ENCODE measurements at regions not wholly inside any gene's neighbourhood (a gene's known extent, or its start where the extent isn't known, plus 50 kb on each side); places are given as distances from the start of the nearest gene placed in this dataset.

DNA sequence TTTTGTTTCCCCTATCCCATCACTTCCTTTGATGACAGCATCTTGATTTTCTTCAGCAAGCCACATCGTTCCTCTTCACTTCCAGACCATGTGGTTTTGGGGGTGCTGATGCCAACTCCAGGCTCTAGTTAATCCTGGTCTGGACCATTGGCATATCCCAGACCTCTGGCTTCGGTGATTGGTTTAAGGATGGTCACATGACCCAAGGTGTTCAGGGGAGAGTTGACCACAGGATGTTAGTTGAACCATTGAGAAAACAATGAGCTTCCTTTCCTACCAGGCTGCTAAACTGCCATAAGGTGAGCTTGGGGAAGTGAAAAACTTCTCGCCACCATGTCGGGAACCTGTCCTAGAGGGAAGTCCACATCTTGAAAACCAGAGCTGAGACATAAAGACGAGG is 60.9 kb upstream of the TLR3 start:
- WGBS, 10 experiments, result 11 to 100% (median 93%) methylated on average over 1 to 5 of the region's 5 CpGs; no CpG with 5 or more reads in 1 of the 10 experiments

DNA sequence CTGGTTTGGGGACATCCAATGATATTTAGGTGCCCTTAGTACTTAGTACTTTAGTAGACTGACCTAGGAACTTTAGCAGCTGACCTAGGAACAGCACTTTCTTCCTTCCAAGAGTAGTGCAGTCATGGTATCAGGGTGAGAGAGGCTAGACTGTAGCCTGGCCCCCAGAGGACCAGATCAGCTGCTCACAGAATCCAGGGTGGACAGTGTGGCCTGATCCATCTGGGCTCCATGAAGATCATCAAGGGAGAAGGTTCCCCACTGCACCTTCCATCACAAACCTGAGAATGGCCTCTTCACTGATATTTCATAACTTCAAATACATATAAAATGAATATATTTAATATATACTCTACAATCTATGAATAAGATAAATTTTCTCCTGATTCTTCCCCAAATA is 59.0 kb upstream of the TLR3 start:
- Histone ChIP-seq H3K27ac (no peak overlapping the region), H3K4me3 (no peak overlapping the region), H3K4me1 (replicated peaks in 1 of 2) (no peaks in the 10 kb centered on the region)
- in situ Hi-C loops (cut with MboI; ENCODE audit: low pct_unique_long_range_greater_than_20kb in 2 of 9, low sequenced_read_pairs in 9 of 9, unreplicated experiment in 9 of 9), result loop anchor here in 5 of 9 experiments (25.0 kb wide), 2 partner anchors 123 to 373 kb away; no protein-coding TSS in a partner anchor
- ATAC-seq (replicated peaks in 6 of 8), result no peak

More for the DNA sequence above, 60.9 kb upstream of the TLR3 start:
- Histone ChIP-seq H3K4me1 (replicated peaks in 1 of 2) (no peaks in the 10 kb centered on the region), H3K4me3 (no peak overlapping the region), H3K27ac (no peak overlapping the region)
- ATAC-seq (replicated peaks in 6 of 8), result no peak
- in situ Hi-C loops (cut with MboI; ENCODE audit: low pct_unique_long_range_greater_than_20kb in 2 of 9, low sequenced_read_pairs in 9 of 9, unreplicated experiment in 9 of 9), result loop anchor here in 5 of 9 experiments (25.0 kb wide), 2 partner anchors 121 to 371 kb away; no protein-coding TSS in a partner anchor

DNA sequence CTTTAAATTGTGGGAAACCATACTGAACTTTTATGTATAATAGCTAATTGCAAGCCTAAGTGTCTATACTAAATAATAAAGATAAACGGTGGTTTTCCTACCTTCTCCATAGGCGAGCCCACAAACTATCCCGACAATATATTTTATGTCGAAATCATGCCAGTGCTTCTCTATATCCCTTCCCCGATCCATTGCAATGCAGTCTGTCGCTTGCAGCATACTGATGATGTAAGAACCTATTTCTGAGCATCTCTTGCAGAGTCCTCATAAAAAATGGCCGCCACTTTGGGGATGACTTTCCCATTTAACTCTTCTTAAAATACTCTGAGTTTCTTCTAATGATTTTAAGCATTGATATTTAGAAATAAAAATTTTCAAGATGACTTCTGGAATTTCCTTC is 58.1 kb upstream of the TLR3 start:
- ATAC-seq (replicated peaks in 6 of 8), result no peak
- Histone ChIP-seq H3K27ac (no peak overlapping the region), H3K4me3 (no peak overlapping the region), H3K4me1 (replicated peaks in 1 of 2) (no peaks in the 10 kb centered on the region)
- WGBS, 10 experiments, result 20 to 97% (median 87%) methylated on average over 1 to 7 of the region's 7 CpGs; no CpG with 5 or more reads in 1 of the 10 experiments
- in situ Hi-C loops (cut with MboI; ENCODE audit: low pct_unique_long_range_greater_than_20kb in 2 of 9, low sequenced_read_pairs in 9 of 9, unreplicated experiment in 9 of 9), result loop anchor here in 5 of 9 experiments (25.0 kb wide), 2 partner anchors 124 to 374 kb away; no protein-coding TSS in a partner anchor

DNA sequence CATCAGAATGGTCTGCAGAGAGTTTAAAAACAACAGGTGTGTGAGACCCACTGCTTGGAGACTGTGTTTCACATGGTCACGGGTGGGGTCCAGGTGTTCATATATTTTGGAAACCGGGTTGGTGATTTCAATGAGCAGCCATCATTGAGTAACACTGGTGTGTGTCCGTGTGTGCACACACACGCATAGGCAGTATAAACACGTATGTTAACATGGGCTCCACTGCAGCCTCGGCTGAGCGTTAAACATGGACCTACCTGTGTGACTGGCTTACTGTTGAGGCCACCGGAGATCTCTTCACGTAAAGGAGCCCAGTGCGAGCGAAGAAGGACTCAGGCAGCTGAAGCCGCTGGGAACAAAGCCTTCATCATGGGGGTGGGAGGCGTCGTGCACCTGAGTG is 56.9 kb upstream of the TLR3 start:
- Histone ChIP-seq H3K4me1 (replicated peaks in 1 of 2) (no peaks in the 10 kb centered on the region), H3K4me3 (no peak overlapping the region), H3K27ac (no peak overlapping the region)
- in situ Hi-C loops (cut with MboI; ENCODE audit: low pct_unique_long_range_greater_than_20kb in 2 of 9, low sequenced_read_pairs in 9 of 9, unreplicated experiment in 9 of 9), result loop anchor here in 5 of 9 experiments (25.0 kb wide), 2 partner anchors 125 to 375 kb away; no protein-coding TSS in a partner anchor
- WGBS, 10 experiments, result 53 to 100% (median 91%) methylated on average over 2 to 13 of the region's 14 CpGs
- no peak for ATAC-seq (replicated peaks in 6 of 8)

DNA sequence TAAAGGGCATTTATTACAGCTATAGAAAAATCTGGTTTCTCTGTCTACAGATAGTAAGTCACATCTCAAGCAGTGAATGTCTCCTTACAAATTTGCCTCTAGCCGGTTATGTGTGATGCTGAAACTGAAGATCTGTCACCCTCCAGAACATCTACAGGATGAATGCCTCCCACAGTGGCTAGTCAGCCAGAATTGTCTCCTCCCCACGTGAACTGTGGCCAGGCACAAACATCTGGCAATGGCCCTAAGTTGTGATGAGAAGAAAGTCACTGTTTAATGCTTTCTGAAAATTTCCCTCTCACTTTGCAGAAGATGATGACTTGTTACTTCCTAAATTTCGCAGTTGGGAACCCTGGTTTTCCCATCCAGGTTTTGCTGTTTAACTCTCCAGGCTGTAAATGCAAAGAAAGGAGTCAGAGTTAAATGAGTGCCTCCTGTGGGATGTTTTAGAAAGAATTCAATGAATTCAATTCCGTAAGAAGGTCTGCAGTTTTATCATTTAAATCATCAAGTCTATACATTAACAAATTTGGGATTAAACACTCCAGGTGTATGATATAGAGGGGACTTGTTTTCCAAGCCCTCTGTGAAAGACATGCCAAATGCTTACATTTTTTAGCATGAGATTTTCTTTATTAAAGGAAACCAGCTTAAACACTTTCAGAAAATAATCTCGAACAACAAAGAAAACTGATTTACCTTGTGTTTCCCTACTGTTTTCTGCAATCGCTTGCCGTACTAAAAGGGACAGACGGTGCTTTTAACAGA is 55.4 kb upstream of the TLR3 start:
- 36 to 77% (median 66%) methylated on average over 1 to 8 of the region's 8 CpGs; no CpG with 5 or more reads in 1 of the 10 experiments for WGBS, 10 experiments
- ATAC-seq (replicated peaks in 6 of 8), result no peak
- in situ Hi-C loops (cut with MboI; ENCODE audit: low pct_unique_long_range_greater_than_20kb in 2 of 9, low sequenced_read_pairs in 9 of 9, unreplicated experiment in 9 of 9), result loop anchor here in 5 of 9 experiments (25.0 kb wide), 2 partner anchors 126 to 376 kb away; no protein-coding TSS in a partner anchor
- no peak overlapping the region for H3K4me3 ChIP-seq
- no peak overlapping the region for H3K27ac ChIP-seq
- H3K4me1 ChIP-seq (replicated peaks in 1 of 2), result no peaks in the 10 kb centered on the region

DNA sequence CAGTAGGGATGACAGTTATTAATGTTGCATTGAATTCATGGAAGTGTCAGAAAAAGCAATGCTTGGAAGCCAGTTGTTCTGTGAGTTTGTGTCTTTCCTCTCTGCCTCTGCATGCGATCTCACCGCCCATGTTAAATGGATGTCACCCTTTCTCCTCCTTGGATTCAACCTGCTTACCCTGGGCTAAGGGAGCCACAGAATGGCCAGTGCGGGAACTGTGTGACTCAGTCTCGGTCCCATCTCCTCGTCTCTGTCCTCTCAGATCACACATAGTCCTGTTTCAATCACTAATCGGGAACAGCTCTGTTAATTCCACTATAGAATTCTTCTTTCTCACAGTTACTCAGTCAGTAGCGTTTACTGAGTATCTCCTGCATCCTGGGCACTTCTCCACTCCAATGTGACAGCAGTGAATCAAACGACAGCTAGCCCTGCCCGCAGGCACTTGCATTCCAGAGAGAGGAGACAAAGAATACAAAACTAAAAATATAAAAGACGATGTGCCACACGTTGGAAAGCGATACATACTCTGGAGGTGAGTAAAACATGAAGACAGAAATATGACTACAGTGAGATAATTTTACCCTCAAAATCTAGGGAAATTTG is 53.6 kb upstream of the TLR3 start:
- 42 to 100% (median 83%) methylated on average over 1 to 12 of the region's 12 CpGs for WGBS, 10 experiments
- no peaks in the 10 kb centered on the region for H3K4me1 ChIP-seq (replicated peaks in 1 of 2)
- H3K4me3 ChIP-seq, result no peak overlapping the region
- H3K27ac ChIP-seq, result no peak overlapping the region
- ATAC-seq (replicated peaks in 6 of 8), result no peak
- in situ Hi-C loops (cut with MboI; ENCODE audit: low pct_unique_long_range_greater_than_20kb in 2 of 9, low sequenced_read_pairs in 9 of 9, unreplicated experiment in 9 of 9), result loop anchor here in 5 of 9 experiments (25.0 kb wide), 2 partner anchors 128 to 378 kb away; no protein-coding TSS in a partner anchor

DNA sequence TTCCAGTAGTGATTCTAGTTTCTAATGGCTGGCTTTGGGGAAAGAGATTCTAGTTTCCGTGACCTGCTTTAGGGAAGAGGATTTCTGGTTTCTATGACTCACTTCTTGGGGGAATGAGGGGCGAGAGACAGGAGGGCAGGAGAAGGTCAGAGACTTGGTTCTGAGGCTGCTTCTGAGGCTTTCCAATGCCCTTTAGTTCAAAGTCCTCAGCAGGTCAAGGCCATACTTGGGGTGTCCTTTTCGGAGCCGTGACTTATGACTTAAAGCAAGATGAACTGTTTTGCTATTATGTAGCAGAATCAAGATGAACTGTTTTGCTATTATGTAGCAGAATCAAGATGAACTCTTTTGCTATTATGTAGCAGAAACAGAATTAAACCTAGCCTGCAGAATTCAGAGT is 52.2 kb upstream of the TLR3 start:
- WGBS, 10 experiments, result 44 to 100% (median 92%) methylated on average over 1 to 4 of the region's 4 CpGs; no CpG with 5 or more reads in 3 of the 10 experiments
- in situ Hi-C loops (cut with MboI; ENCODE audit: low pct_unique_long_range_greater_than_20kb in 2 of 9, low sequenced_read_pairs in 9 of 9, unreplicated experiment in 9 of 9), result loop anchor here in 5 of 9 experiments (25.0 kb wide), 2 partner anchors 129 to 379 kb away; no protein-coding TSS in a partner anchor
- Histone ChIP-seq H3K27ac (no peak overlapping the region), H3K4me3 (no peak overlapping the region), H3K4me1 (replicated peaks in 1 of 2) (no peaks in the 10 kb centered on the region)
- no peak for ATAC-seq (replicated peaks in 6 of 8)

DNA sequence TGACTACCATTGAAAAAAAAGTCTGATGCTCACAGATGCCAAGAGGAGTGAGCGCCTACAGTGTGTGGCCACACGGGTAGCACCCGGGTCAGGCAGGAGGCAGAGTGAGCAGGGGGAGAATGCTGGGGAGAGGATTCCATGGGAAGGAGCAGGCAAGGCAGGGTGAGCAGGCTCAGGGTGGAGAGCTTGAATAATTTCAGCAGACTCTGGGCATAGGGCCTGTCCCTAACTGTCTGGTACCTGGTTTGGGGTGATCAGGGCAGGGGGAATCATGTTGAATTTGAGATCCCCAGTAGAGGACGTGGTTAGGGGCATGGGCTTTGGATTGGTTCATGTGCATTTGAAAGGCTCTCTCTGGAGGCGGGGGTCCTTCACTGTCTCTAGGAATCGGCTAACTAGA is 51.2 kb upstream of the TLR3 start:
- in situ Hi-C loops (cut with MboI; ENCODE audit: low pct_unique_long_range_greater_than_20kb in 2 of 9, low sequenced_read_pairs in 9 of 9, unreplicated experiment in 9 of 9), result loop anchor here in 5 of 9 experiments (25.0 kb wide), 2 partner anchors 130 to 380 kb away; no protein-coding TSS in a partner anchor
- whole genome bisulfite sequencing, 10 experiments, result 30 to 100% (median 81%) methylated on average over 1 to 4 of the region's 6 CpGs; no CpG with 5 or more reads in 3 of the 10 experiments
- H3K4me3 ChIP-seq, result no peak overlapping the region
- ATAC-seq (replicated peaks in 6 of 8), result no peak
- H3K27ac ChIP-seq, result no peak overlapping the region
- H3K4me1 ChIP-seq (replicated peaks in 1 of 2), result no peaks in the 10 kb centered on the region

DNA sequence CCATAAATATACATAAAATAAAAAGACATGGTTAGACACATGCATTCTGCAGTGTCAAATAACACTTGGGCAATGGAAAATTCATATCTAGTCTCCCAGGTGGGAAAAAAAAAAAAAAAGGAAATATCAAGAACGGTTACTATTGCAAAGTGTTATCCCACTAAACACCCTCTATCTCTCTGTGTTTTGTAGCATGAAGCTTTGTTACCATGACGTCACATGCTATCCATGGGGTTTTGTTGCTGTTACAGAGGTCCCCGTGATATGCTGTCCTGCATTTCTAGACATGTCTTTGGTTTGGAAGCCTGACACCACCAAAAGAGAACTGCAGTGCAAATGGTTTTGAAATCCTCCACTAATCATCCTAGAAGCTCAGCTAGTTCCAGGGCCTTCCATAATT is 50.7 kb upstream of the TLR3 start:
- ATAC-seq (replicated peaks in 6 of 8), result no peak
- in situ Hi-C loops (cut with MboI; ENCODE audit: low pct_unique_long_range_greater_than_20kb in 2 of 9, low sequenced_read_pairs in 9 of 9, unreplicated experiment in 9 of 9), result loop anchor here in 5 of 9 experiments (25.0 kb wide), 2 partner anchors 131 to 381 kb away; no protein-coding TSS in a partner anchor
- H3K27ac ChIP-seq, result no peak overlapping the region
- 0 to 100% (median 64%) methylated on average over 1 to 3 of the region's 3 CpGs; no CpG with 5 or more reads in 3 of the 10 experiments for WGBS, 10 experiments
- no peaks in the 10 kb centered on the region for H3K4me1 ChIP-seq (replicated peaks in 1 of 2)
- H3K4me3 ChIP-seq, result no peak overlapping the region

DNA sequence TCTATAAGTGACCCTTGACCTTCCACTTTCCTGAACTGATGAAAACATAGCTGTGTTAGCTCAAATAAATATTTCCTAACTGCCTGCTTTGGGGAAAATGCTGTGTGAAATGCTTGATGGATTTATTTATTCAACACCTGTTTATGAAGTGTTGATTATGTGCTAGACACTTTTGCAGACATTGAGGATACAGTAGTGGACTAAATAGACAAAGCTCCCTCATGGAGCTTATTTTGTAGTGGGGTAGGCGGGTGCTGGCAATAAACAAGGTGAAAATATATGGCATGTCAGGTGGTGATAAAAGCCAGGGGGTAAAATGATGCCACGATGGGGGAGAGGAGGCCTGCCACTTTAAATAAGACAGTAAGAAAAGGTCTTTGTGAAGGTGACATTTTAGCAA is 50.2 kb upstream of the TLR3 start:
- no peak for ATAC-seq (replicated peaks in 6 of 8)
- in situ Hi-C loops (cut with MboI; ENCODE audit: low pct_unique_long_range_greater_than_20kb in 2 of 9, low sequenced_read_pairs in 9 of 9, unreplicated experiment in 9 of 9), result loop anchor here in 5 of 9 experiments (25.0 kb wide), 2 partner anchors 131 to 381 kb away; no protein-coding TSS in a partner anchor
- Histone ChIP-seq H3K4me1 (replicated peaks in 1 of 2) (no peaks in the 10 kb centered on the region), H3K4me3 (no peak overlapping the region), H3K27ac (no peak overlapping the region)
- 13 to 88% (median 50%) methylated on average over 1 to 2 of the region's 2 CpGs; no CpG with 5 or more reads in 1 of the 10 experiments for WGBS, 10 experiments

Measured in motor neuron (in vitro differentiated cells).